CD4-positive, alpha-beta T cell treated with Interleukin-4 for 1 hour (primary cell): ENCODE measurements at regions not wholly inside any gene's neighbourhood (a gene's known extent, or its start where the extent isn't known, plus 50 kb on each side); places are given as distances from the start of the nearest gene placed in this dataset.
"Not testable (repeated sequence)": the region's sequence is repeated elsewhere in the genome, so short reads cannot be mapped to it uniquely, and the experiment has no call there.

Experiments
- DNase-seq, 2 donors: peaks; one replicate each; pipeline ENCODE4 v3.0.0-alpha.2; 2020 to 2022

DNA sequence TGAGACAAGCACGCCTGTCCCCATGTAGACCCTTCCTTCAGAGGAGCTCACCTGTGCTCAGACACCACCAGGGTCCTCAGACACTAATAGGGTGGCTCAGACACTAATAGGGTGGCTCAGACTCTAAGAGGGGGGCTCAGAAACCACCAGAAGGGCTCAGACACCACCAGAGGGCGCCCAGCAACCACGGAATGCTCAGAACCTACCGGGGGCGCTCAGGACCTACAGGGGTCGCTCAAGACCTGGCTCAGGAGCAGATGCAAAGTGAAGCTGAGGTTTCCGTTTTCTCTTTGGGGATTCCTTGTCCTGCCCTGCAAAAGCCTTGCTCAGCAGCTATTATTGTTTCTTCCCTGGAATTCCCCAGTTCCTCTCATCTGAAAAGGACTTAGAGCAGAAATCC is 172.1 kb downstream of the POTEB start:
- DNase-seq = not testable (repeated sequence)

DNA sequence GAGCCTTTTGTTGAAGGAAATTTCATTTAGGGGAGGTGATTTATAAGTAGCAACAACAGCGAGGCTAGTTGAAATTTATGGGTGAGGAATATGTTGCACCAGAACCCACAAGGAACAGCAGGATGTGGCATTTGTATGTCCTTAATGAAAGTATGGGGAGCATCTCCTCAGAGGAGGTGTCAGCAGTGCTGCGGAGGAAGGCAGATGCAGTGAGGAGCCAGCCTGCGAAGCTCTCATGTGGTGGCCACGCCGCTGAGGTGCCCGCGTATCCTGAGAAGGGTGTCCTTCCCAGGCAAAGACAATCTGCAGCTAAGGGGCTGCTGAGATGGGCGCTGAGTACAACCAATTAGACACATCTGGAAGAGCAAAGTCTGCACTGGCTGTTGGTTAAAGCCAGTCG is 178.9 kb downstream of the POTEB start:
- not testable (repeated sequence) for DNase-seq

DNA sequence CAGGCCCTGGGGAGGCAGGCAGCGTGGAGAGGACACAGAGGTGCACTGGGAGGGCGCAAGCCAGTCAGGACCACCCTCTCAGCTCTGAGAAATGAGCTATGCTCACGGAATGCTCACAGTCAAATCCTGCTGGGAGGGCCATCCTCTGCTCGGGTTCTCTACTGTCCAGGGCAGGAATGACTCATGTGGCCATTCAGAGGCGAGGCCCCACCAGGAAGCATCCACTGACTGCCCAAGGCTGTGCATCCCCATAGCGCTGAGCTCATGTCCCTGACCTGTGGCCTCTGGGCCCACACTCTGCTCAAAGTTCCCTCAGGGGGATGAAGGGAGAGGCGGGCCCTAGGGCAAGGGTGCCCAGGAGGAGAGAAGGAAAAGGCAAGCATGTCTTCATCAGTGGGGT is 182.4 kb downstream of the POTEB start:
- DNase-seq = not testable (repeated sequence)

DNA sequence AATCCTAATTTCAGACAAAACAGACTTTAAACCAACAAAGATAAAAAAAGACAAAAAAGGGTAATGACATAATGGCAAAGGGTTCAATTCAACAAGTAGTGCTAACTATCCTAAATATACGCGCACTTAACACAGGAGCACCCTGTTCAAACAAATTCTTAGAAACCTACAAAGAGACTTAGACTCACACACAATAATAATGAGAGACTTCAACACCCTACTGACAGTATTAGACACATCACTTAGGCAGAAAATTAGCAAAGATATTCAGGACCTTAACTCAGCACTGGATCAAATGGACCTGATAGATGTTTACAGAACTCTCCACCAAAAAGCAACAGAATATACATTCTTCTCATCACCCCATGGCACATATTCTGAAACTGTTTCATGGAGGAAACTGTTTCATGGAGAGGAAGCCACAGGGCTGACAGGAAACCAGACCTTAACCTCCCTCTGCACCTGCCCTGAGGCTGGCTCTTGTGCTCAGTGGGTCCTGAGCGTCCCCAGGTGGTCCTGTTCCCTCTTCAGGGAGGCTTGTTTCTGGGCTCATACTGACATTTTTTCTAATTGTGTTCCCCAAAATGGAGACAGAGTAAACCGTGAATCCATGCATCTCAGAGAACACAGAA is 184.9 kb downstream of the POTEB start:
- not testable (repeated sequence) for DNase-seq

DNA sequence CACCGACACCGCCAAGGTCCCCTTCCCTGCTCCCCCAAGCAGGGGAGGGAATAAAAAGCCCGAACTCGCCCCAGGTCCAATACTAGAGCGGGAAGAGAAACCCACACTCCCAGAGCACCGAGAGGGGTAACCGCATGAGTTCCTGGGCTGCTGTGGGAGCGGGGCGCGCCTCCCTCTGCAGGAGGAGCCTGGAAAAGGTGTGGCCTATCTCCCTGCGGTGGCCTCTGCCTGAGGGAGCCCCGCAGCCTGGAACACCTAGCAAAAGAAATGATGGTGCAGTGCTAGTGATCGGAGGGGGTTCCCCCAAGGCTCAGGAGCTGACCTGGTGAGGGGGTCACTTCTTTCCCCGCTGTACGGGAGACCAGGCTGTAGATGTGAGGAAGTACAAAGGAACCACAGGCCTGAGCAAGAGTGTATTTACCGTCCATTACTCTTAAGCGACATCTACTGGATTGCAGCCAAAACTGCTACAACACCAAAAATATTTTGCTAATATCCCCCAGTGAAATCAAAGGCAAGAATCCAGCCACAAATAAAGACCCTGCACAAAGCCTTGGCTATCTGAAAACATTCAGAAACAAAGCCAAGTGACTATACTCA is 216.6 kb upstream of the POTEB3 start:
- not testable (repeated sequence) for DNase-seq

DNA sequence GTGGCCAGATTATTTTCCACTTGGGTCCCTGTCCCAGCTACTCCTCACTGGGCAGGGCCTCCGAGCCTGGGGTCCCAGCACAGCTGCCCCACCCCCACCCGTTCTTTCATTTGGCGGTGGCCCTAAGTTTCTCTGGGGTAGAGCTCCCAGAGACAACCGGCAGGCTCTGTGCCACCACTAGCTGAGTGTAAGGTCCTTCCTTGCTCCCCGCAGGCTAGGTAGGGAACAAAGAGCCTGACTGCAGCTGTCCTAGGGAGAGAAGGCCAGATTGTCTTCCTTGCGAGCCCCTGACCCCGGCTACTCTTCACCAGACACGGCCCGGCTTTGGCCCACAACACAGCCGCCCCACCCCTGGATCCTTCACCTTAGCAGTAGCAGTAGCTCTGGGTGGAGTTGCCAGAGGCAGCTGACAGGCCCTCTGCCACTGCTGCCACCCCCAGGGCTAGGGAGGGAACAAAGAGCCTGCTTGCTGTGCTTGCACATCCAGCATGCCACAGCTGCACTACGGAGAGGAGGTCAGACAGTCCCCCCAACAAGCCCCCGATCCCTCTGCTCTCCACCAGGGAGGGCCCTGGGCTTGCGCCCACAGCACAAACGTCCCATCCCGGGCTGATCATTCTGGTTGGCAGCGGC is 215.9 kb upstream of the POTEB3 start:
- DNase-seq = not testable (repeated sequence)

DNA sequence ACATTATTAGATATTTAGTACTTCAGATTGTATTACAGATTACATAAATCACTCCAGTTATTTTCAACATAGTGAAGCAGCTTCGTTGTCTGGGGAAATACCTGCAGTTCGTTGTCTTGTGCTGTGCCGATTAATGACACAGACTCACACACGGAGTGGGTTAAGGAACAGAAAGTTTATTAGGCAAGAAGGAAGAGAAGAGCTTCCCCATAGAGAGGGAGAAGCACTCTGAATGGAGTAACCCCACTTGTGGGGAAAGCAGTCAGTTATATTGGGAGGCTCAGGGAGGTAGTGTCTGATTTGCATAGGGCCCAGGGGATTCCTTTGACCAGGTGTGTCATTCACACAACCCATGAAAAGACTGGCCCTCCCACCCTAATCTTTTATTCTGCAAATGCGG is 213.4 kb upstream of the POTEB3 start:
- not testable (repeated sequence) for DNase-seq

DNA sequence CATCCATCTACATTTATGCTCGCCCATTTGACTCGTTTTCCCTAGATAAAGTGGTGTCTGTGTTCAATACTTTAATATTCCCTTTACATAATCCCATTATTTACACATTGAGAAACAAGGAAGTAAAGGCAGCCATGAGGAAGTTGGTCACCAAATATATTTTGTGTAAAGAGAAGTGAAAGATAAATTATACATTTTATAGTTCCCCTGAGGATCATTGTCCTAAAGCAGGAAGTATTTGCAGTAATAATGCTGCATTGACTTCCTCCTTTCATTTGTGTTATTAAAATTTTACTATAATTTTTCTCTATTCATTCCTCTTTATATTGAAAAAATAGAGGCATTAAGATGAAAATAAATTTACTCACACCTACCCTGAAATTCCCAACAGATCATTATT is 198.5 kb upstream of the POTEB3 start:
- DNase-seq = not testable (repeated sequence)

DNA sequence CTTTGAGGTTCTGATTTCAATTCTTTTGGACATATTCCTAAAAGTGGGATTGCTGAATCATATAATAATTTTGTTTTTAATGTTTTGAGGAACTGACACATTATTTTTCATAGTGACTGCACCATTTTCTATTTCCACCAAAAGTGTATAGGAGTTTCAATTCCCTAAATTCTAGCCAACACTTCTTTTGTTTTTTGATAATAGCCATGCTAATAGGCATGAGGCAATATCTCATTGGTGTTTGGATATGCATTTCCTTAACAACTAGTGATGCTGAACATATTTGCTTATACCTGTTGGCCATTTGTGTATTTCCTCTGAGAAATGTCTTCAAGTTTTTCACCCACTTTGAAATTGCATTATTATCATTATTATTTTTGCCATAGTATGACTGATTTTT is 186.4 kb upstream of the POTEB3 start:
- DNase-seq = not testable (repeated sequence)

DNA sequence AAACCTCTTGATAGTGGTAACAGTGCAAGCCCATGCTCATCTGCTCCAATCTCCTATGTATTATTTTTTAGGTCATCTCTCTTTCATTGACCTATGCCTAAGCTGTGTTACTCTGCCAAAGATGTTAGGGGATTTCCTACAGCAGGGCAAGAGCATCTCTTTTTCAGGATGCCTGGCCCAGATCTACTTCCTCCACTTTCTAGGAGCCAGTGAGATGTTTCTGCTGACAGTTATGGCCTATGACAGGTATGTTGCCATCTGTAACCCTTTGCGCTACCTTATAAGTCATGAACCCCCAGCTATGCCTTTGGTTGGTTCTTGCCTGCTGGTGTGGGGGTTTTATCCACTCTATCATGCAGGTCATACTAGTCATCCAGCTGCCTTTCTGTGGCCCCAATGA is 168.9 kb upstream of the POTEB3 start:
- DNase-seq = not testable (repeated sequence)

DNA sequence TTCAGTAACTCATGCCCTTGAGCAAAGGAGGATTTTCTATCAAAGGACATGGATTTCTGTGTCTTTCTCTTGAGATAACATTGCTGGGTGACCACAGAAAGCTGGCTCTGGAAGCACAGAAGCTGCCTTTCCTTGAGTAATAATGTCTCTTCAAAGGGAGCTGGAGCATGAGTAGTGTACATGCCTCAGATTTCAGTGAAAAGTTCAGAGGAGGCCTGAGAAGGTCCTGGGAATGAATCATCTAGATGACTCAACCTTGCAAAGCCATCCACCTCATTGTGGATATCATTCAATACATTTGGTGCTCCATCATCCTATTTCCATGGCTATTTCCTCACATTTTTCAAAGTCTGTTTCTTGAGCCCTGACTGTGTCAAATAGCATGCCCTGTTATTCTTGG is 125.1 kb upstream of the POTEB3 start:
- DNase-seq = not testable (repeated sequence)

DNA sequence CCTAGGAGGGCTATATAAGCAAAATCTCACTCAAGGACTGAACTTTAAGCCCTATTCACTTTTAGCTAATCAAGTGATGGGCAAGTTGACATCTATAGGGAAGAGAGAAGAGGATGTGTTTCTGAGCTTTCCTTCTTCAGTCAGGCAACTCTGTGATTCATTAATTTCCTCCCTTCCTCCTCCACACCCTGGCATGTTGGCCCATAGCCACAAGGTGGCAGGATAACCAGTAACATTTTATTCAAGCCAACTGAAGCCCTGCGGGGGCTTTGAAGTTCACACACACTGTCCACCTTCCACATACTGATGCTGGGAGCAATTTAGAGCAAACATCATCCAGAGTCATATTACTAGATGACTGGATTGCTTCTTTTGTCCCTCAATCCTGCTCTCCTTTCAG is 111.5 kb upstream of the POTEB3 start:
- DNase-seq = not testable (repeated sequence)

DNA sequence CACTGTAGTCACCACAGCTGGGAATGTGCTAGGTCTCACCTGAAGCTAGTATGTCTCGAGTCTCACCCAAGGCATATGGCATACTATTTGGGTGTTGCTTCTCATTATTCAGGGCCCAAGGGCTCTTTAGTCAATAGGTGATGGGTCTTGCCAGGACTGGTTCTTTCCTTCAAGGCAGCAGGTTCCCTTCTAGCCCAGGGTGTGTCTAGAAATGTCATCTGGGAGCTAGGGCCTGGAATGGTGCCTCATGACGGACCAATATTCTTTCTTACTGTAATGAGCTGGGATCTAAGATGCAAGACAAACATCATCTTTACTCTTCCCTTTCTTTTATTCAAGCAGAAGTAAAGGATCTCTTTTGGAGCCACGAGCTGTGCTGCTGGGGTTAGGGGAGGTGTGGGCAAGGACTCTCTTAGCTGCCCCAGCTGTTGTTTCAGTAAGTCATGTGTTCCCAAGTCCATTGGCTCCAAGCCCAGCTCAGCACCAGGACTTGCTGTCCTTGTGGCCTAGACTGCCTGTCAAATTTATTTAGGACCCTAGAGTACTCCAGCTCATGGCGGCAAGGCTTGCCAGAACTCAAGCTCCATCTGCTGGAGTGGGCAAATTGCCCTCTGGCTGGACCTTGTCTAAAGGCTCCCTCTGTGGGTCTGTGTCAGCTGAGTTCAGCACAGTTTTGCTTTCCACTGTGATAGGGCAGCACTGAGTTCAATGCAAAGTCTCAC is 106.0 kb upstream of the POTEB3 start:
- not testable (repeated sequence) for DNase-seq

DNA sequence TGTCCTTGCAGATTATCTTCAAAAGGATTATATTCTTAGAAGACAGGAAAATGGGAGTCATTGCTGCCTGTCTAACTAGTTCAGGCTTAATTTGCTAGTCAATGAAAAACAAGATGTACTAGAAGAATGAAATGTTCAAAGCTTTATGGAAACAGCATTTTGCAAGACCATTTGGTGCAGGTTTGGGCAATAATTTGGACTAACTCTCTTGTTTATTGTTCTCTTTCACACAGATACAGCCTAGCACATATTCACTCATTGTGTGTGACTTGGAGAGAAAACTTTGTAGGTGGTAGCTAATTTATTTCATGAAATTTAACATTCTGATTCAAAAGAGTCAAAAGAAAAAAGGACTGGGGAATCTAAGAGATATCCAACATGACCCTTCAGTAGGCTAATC is 92.5 kb upstream of the POTEB3 start:
- DNase-seq = not testable (repeated sequence)

DNA sequence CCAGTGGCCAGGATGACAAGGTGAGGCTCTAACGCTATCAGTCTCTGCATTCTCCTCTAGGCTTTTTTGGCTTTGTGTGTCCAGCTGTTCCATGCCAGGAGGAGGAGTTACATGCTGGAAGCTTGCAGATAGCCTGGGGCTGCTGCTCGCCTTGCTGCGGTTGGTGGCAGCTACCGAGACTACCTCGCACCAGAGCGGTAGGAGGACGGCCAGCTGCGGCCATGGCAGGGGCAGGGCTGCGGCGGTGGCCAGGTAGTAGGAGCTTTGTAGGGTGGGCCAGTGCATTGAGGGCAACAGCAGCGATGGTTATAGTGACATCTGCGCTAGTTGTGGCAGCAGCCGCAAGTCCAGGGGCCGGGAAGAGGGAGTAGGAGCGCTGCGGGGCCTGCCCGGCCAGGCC is 75.9 kb upstream of the POTEB3 start:
- not testable (repeated sequence) for DNase-seq

DNA sequence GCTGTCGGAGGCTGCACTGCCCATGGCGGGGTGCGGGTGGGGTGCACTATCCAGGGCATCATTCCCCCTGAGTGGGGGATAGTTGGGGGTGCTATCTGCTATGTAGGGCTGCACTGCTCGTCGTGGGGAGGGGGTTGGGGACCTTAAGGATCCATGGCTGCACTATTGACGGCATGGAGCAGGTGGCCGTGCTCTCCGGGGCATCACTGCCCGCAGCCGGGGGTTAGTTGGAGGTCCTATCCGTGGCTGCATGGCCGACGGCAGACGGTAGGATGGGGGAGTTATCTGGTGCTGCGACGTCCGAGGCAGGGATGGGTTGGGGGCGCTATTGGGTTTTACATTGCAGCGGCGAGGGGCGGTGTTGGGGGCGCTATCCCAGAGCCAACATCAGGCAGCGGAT is 75.0 kb upstream of the POTEB3 start:
- DNase-seq = not testable (repeated sequence)

DNA sequence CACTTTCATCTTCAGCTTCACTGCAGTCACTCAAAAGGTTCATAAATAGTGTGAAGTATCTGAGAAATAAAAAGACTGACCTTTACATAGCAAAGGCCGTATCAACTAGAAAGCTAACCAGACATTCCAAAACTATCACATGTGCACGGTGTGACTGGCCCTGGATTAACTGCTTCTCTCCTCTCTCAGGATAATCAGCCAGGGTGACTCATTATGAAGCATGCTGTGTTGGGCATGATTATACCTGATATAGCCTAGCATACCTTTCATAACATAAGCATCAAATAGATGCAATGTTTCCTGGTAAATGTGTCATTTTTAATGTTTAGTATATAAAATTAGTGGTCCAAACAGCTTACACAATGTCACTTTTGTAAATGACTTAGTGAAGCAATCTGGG is 62.7 kb upstream of the POTEB3 start:
- not testable (repeated sequence) for DNase-seq
